AG09319 (cell line): ENCODE measurements at regions not wholly inside any gene's neighbourhood (a gene's known extent, or its start where the extent isn't known, plus 50 kb on each side); places are given as distances from the start of the nearest gene placed in this dataset.

Source experiments
- DNase-seq: peaks from one replicate; pipeline ENCODE4 v3.0.0-alpha.2; 2010; ENCODE audit warnings: low read depth; ENCODE audit errors: extremely low read depth
- CTCF ChIP-seq: IDR thresholded peaks from 2 replicates; pipeline ENCODE4 v1.5.1; 2011; ENCODE audit warnings: low read depth, mild to moderate bottlenecking, inconsistent platforms, low read length, moderate library complexity

GRCh38 chr2:155653176-155653575 is 679.3 kb downstream of the NR4A2 start:
- no peak for DNase-seq
- TF ChIP-seq CTCF, result no peak

- TF ChIP-seq CTCF, result no peak
- DNase-seq, result no peak
Measured at GRCh38 chr2:155651851-155652250, 680.7 kb downstream of the NR4A2 start.

GRCh38 chr2:155645791-155646190 is 686.7 kb downstream of the NR4A2 start:
- no peak for DNase-seq
- TF ChIP-seq CTCF, result no peak

- TF ChIP-seq CTCF, result no peak
- no peak for DNase-seq
Measured at GRCh38 chr2:155643056-155643775, 689.3 kb downstream of the NR4A2 start.

- TF ChIP-seq CTCF, result no peak
Measured at GRCh38 chr2:155633887-155634570, 698.5 kb downstream of the NR4A2 start.

GRCh38 chr2:155633060-155633839 is 699.3 kb downstream of the NR4A2 start:
- no peak for DNase-seq
- TF ChIP-seq CTCF, result no peak

More at GRCh38 chr2:155633887-155634570, 698.5 kb downstream of the NR4A2 start:
- no peak for DNase-seq

GRCh38 chr2:155630760-155631159 is 701.8 kb downstream of the NR4A2 start:
- no peak for TF ChIP-seq CTCF
- DNase-seq, result no peak
